C4-2B (cell line): ENCODE measurements at regions not wholly inside any gene's neighbourhood (a gene's known extent, or its start where the extent isn't known, plus 50 kb on each side); places are given as distances from the start of the nearest gene placed in this dataset.

Source experiments
- H3K27ac ChIP-seq: fragments of 450-650 bp; 2 replicates; pipeline ENCODE4 v1.5.1; 2017
- CTCF ChIP-seq: fragments of 450-650 bp; conservative IDR thresholded peaks from 2 replicates; pipeline ENCODE4 v1.5.1; 2017; ENCODE audit warnings: mild to moderate bottlenecking
- ZFX ChIP-seq: fragments of 450-650 bp; IDR thresholded peaks from 2 replicates; pipeline ENCODE4 v1.6.1; 2017

GRCh38 chr1:90502194-90502593 is 214.9 kb downstream of the BARHL2 start:
- no peak for TF ChIP-seq CTCF
- no peak for TF ChIP-seq ZFX
- no peak overlapping the region for H3K27ac ChIP-seq

GRCh38 chr1:90501281-90501680 is 215.8 kb downstream of the BARHL2 start:
- no peak for TF ChIP-seq CTCF
- no peak for TF ChIP-seq ZFX
- no peak overlapping the region for H3K27ac ChIP-seq

GRCh38 chr1:90494748-90495282 is 222.3 kb downstream of the BARHL2 start:
- no peak overlapping the region for H3K27ac ChIP-seq
- TF ChIP-seq CTCF (no peak), ZFX (no peak)

GRCh38 chr1:90488451-90488850 is 228.7 kb downstream of the BARHL2 start:
- TF ChIP-seq CTCF (no peak), ZFX (no peak)

GRCh38 chr1:90486996-90487395 is 230.1 kb downstream of the BARHL2 start:
- TF ChIP-seq ZFX (no peak), CTCF (no peak)

More at GRCh38 chr1:90488451-90488850, 228.7 kb downstream of the BARHL2 start:
- H3K27ac ChIP-seq: no peak overlapping the region

GRCh38 chr1:90486134-90486824 is 230.8 kb downstream of the BARHL2 start:
- no peak for TF ChIP-seq CTCF
- no peak for TF ChIP-seq ZFX
- H3K27ac ChIP-seq: no peak overlapping the region

More at GRCh38 chr1:90486996-90487395, 230.1 kb downstream of the BARHL2 start:
- H3K27ac ChIP-seq: no peak overlapping the region

GRCh38 chr1:90480271-90480835 is 236.7 kb downstream of the BARHL2 start:
- TF ChIP-seq ZFX (no peak), CTCF (no peak)
- H3K27ac ChIP-seq: no peak overlapping the region
